Nephron (organoid): ENCODE measurements at regions not wholly inside any gene's neighbourhood (a gene's known extent, or its start where the extent isn't known, plus 50 kb on each side); places are given as distances from the start of the nearest gene placed in this dataset.

Source experiments
- H3K27ac Mint-ChIP-seq, 3 experiments: 2 replicates each; pipeline ENCODE4 v1.8.0; 2020; ENCODE audit warnings: mixed read lengths in 3 of 3, mild to moderate bottlenecking in 2 of 3, moderate library complexity in 1 of 3
- H3K27me3 Mint-ChIP-seq: 2 replicates; pipeline ENCODE4 v1.8.0; 2021; ENCODE audit warnings: low read depth, mild to moderate bottlenecking, moderate library complexity, mixed read lengths
- H3K36me3 Mint-ChIP-seq: 2 replicates; pipeline ENCODE4 v1.8.0; 2020; ENCODE audit warnings: low read depth, mixed read lengths
- H3K4me1 Mint-ChIP-seq: 2 replicates; pipeline ENCODE4 v1.8.0; 2020; ENCODE audit warnings: mixed read lengths
- H3K4me3 Mint-ChIP-seq, 3 experiments: 2 replicates each; pipeline ENCODE4 v1.8.0; 2020; ENCODE audit warnings: mild to moderate bottlenecking in 3 of 3, mixed read lengths in 3 of 3, moderate library complexity in 2 of 3
- H3K9me3 Mint-ChIP-seq: 2 replicates; pipeline ENCODE4 v1.8.0; 2020; ENCODE audit warnings: mixed read lengths
- TF ChIP-seq, protein P1 (sequence below), 3 experiments: fragments of 200-600 bp; sonication (generic); IDR thresholded peaks; one replicate each; pipeline ENCODE4 v1.5.0; 2021; ENCODE audit warnings: antibody characterized with exemption in 3 of 3; ENCODE audit not compliant: unreplicated experiment in 3 of 3

DNA sequence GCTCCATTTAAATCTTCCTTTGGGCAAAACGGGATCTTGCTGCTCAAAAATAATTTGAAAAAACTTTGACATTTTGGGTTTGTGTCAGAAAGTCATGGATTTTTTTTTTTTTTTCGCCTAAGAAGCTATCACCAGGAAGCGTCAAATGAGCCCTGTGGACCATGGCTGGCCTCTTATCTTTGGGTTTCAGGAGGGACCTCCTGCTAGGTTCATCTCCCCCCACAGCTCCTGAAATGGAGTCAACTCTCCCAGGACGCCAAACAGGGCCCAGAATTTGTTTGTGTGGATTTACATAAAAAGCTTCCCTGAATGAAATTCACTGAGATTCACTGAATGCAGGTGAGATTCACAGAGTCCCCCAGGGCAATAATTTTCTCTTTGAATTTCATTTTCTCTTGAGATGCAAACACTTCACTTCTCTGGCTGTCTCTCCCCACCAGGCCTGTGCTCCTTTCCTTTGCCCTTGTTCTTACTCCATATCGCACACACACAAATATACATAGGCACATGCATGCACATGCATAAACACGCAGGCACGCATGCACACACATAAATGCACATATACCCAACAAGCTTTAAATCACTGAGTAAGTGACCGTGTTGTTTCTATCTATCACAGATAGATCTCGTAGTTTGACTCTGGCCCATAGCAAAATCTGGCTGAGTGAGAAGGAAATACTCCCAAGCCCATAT, 55.3 kb upstream of the GALNT10 start:
- Mint-ChIP-seq H3K4me1 (peaks cover 9% of the 10 kb centered on the region), H3K36me3 (no peaks in the 10 kb centered on the region), H3K4me3 (no peak overlapping the region), H3K27me3 (peaks cover 26% of the 10 kb centered on the region), H3K9me3 (no peaks in the 10 kb centered on the region), H3K27ac (no peak overlapping the region)
- TF ChIP-seq, protein P1, sequence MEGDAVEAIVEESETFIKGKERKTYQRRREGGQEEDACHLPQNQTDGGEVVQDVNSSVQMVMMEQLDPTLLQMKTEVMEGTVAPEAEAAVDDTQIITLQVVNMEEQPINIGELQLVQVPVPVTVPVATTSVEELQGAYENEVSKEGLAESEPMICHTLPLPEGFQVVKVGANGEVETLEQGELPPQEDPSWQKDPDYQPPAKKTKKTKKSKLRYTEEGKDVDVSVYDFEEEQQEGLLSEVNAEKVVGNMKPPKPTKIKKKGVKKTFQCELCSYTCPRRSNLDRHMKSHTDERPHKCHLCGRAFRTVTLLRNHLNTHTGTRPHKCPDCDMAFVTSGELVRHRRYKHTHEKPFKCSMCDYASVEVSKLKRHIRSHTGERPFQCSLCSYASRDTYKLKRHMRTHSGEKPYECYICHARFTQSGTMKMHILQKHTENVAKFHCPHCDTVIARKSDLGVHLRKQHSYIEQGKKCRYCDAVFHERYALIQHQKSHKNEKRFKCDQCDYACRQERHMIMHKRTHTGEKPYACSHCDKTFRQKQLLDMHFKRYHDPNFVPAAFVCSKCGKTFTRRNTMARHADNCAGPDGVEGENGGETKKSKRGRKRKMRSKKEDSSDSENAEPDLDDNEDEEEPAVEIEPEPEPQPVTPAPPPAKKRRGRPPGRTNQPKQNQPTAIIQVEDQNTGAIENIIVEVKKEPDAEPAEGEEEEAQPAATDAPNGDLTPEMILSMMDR (IDR thresholded peaks at IDR 0.05; ENCODE audit: unreplicated experiment in 3 of 3): no peak

DNA sequence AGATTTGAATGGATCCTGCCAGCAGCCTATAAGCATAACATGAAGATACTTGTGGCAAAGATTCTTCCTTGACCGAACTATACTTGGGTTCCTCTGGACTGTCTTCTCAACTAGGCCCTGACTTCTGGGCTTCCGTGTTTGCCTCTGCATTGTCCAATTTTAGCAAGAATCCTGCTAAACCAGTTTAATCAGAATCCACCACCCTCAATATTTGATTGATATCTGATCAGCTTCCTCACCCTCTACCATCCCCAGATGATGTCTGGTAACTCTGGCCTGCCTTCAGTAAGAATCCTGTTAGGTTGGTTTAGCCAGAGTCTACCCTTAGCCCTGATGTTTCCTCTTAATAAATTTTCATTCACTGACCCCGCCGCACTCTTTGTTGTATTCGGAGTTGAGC, 54.4 kb upstream of the GALNT10 start:
- Mint-ChIP-seq H3K9me3 (no peaks in the 10 kb centered on the region), H3K27me3 (peaks cover 30% of the 10 kb centered on the region), H3K36me3 (no peaks in the 10 kb centered on the region), H3K4me1 (peaks cover 9% of the 10 kb centered on the region), H3K4me3 (no peak overlapping the region), H3K27ac (no peak overlapping the region)
- TF ChIP-seq, protein P1 (IDR thresholded peaks at IDR 0.05; ENCODE audit: unreplicated experiment in 3 of 3): no peak

DNA sequence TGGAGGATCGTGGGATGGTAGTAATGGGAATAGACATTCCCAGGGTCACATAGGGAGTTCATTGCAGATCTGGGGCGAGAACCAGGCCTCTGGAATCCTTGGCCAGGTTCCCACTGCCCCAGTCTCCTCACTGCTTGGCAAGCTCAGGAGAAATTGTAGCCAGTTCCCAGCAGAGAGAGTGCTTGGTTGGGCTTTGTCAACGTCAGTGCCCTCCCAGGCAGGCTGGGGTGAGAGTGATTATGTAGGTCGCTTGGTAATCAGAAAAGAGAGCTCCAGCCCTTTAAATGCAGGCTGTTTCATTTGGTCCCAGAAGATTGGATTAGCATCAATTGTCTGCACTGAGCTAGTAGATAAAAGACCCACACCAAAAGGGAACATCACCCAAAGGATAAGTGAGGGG, 51.8 kb upstream of the GALNT10 start:
- no peaks in the 10 kb centered on the region for H3K36me3 Mint-ChIP-seq
- no peaks in the 10 kb centered on the region for H3K9me3 Mint-ChIP-seq
- H3K4me3 Mint-ChIP-seq: no peak overlapping the region
- TF ChIP-seq, protein P1 (IDR thresholded peaks at IDR 0.05; ENCODE audit: unreplicated experiment in 3 of 3): no peak
- H3K4me1 Mint-ChIP-seq: peaks cover 20% of the 10 kb centered on the region
- H3K27me3 Mint-ChIP-seq: peaks cover 18% of the 10 kb centered on the region
- H3K27ac Mint-ChIP-seq: no peak overlapping the region

DNA sequence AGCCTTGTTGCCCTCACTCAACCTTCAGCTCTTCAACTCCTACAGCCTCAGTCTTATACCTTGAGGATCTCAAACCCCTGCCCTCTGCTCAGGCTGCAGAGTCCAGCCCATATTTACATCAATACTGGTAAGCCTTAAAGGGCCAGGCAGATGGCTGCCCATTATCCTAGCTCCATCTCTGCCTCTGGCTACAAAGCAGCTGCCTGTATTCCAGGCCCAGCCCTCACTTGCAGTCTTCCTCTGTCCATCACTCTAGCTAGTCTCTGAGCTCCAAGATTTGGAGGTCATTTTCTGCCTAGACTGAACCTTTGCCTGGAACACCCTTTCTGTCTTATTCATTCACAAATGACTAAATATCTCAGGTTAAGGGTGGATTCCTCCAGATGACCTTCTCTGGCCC, 50.2 kb upstream of the GALNT10 start:
- TF ChIP-seq, protein P1 (IDR thresholded peaks at IDR 0.05; ENCODE audit: unreplicated experiment in 3 of 3): no peak
- Mint-ChIP-seq H3K4me1 (peaks cover 20% of the 10 kb centered on the region), H3K9me3 (no peaks in the 10 kb centered on the region), H3K36me3 (no peaks in the 10 kb centered on the region), H3K27me3 (peaks cover 20% of the 10 kb centered on the region), H3K4me3 (no peak overlapping the region), H3K27ac (no peak overlapping the region)
